ENCODE measurements at regions not wholly inside any gene's neighbourhood (a gene's known extent, or its start where the extent isn't known, plus 50 kb on each side); places are given as distances from the start of the nearest gene placed in this dataset.

GRCh38 chr5:145130996-145131395 is 704.1 kb downstream of the PRELID2 start:
- Histone ChIP-seq H3K4me3 (ENCODE audit: low read depth in 1 of 2, low read length in 2 of 2) (no peak overlapping the region), H3K79me2 (ENCODE audit: insufficient read depth, low read length) (no peaks in the 10 kb centered on the region), H3K4me1 (ENCODE audit: insufficient read depth, low read length) (no peaks in the 10 kb centered on the region), H3K36me3 (ENCODE audit: insufficient read depth, low read length) (no peaks in the 10 kb centered on the region), H3K27me3 (ENCODE audit: insufficient read depth, low read length, poor library complexity) (no peaks in the 10 kb centered on the region), H4K20me1 (ENCODE audit: insufficient read depth, low read length) (no peaks in the 10 kb centered on the region), H3K9me3 (ENCODE audit: insufficient read depth, low read length, severe bottlenecking) (no peaks in the 10 kb centered on the region), H3K4me2 (ENCODE audit: insufficient read depth, low read length) (no peak overlapping the region), H3K27ac (ENCODE audit: low read length) (no peak overlapping the region), H3K9ac (ENCODE audit: low read depth, low read length) (no peak overlapping the region), H2AFZ (ENCODE audit: low read depth, low read length) (no peak overlapping the region)
- ATAC-seq (ENCODE audit: insufficient read depth, low read depth) = no peak
- DNase-seq = no peak
- TF ChIP-seq, protein P1, sequence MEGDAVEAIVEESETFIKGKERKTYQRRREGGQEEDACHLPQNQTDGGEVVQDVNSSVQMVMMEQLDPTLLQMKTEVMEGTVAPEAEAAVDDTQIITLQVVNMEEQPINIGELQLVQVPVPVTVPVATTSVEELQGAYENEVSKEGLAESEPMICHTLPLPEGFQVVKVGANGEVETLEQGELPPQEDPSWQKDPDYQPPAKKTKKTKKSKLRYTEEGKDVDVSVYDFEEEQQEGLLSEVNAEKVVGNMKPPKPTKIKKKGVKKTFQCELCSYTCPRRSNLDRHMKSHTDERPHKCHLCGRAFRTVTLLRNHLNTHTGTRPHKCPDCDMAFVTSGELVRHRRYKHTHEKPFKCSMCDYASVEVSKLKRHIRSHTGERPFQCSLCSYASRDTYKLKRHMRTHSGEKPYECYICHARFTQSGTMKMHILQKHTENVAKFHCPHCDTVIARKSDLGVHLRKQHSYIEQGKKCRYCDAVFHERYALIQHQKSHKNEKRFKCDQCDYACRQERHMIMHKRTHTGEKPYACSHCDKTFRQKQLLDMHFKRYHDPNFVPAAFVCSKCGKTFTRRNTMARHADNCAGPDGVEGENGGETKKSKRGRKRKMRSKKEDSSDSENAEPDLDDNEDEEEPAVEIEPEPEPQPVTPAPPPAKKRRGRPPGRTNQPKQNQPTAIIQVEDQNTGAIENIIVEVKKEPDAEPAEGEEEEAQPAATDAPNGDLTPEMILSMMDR (IDR thresholded peaks at IDR 0.05; ENCODE audit: borderline replicate concordance, extremely low read depth, low read length, poor library complexity, severe bottlenecking) = no peak
- no peak for TF ChIP-seq EZH2 (IDR thresholded peaks at IDR 0.05; ENCODE audit: borderline replicate concordance, low read depth, low read length, severe bottlenecking)

DNA sequence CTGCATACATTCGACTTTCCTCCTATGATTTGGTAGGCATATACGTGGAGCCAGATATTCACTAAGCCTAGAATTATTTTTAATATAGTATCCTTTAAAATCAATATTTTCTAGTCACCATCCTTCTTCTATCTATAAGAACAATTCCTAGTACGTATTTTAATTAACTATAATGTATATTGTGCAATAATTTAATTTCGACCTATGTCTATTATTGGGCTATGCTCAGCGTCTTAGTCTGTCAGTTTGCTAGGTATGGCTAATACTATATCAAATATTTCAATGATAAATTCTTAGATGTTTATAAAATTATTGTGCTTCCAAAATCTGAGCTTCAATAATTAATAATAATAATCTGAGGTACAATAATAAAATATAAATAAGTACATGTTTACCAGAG is 705.3 kb downstream of the PRELID2 start:
- TF ChIP-seq EZH2 (IDR thresholded peaks at IDR 0.05; ENCODE audit: borderline replicate concordance, low read depth, low read length, severe bottlenecking) = no peak
- TF ChIP-seq, protein P1 (IDR thresholded peaks at IDR 0.05; ENCODE audit: borderline replicate concordance, extremely low read depth, low read length, poor library complexity, severe bottlenecking) = no peak
- no peaks in the 10 kb centered on the region for H3K9me3 ChIP-seq (ENCODE audit: insufficient read depth, low read length, severe bottlenecking)
- no peak overlapping the region for H2AFZ ChIP-seq (ENCODE audit: low read depth, low read length)
- H3K36me3 ChIP-seq (ENCODE audit: insufficient read depth, low read length) = no peaks in the 10 kb centered on the region
- no peak overlapping the region for H3K4me3 ChIP-seq (ENCODE audit: low read depth in 1 of 2, low read length in 2 of 2)
- H3K27ac ChIP-seq (ENCODE audit: low read length) = no peak overlapping the region
- H3K79me2 ChIP-seq (ENCODE audit: insufficient read depth, low read length) = no peaks in the 10 kb centered on the region
- no peaks in the 10 kb centered on the region for H3K27me3 ChIP-seq (ENCODE audit: insufficient read depth, low read length, poor library complexity)
- DNase-seq (no peak), ATAC-seq (ENCODE audit: insufficient read depth, low read depth) (no peak)
- H3K9ac ChIP-seq (ENCODE audit: low read depth, low read length) = no peak overlapping the region
- H3K4me1 ChIP-seq (ENCODE audit: insufficient read depth, low read length) = no peaks in the 10 kb centered on the region
- no peak overlapping the region for H3K4me2 ChIP-seq (ENCODE audit: insufficient read depth, low read length)
- H4K20me1 ChIP-seq (ENCODE audit: insufficient read depth, low read length) = no peaks in the 10 kb centered on the region

GRCh38 chr5:145124806-145125205 is 710.3 kb downstream of the PRELID2 start:
- Histone ChIP-seq H2AFZ (ENCODE audit: low read depth, low read length) (no peak overlapping the region), H3K4me1 (ENCODE audit: insufficient read depth, low read length) (no peaks in the 10 kb centered on the region), H3K79me2 (ENCODE audit: insufficient read depth, low read length) (no peaks in the 10 kb centered on the region), H3K4me2 (ENCODE audit: insufficient read depth, low read length) (no peak overlapping the region), H3K9me3 (ENCODE audit: insufficient read depth, low read length, severe bottlenecking) (no peaks in the 10 kb centered on the region), H3K36me3 (ENCODE audit: insufficient read depth, low read length) (no peaks in the 10 kb centered on the region), H3K27ac (ENCODE audit: low read length) (no peak overlapping the region), H3K4me3 (ENCODE audit: low read depth in 1 of 2, low read length in 2 of 2) (no peak overlapping the region), H3K27me3 (ENCODE audit: insufficient read depth, low read length, poor library complexity) (no peaks in the 10 kb centered on the region), H3K9ac (ENCODE audit: low read depth, low read length) (no peak overlapping the region), H4K20me1 (ENCODE audit: insufficient read depth, low read length) (no peaks in the 10 kb centered on the region)
- no peak for ATAC-seq (ENCODE audit: insufficient read depth, low read depth)
- TF ChIP-seq, protein P1 (IDR thresholded peaks at IDR 0.05; ENCODE audit: borderline replicate concordance, extremely low read depth, low read length, poor library complexity, severe bottlenecking) = no peak
- no peak for TF ChIP-seq EZH2 (IDR thresholded peaks at IDR 0.05; ENCODE audit: borderline replicate concordance, low read depth, low read length, severe bottlenecking)
- DNase-seq = no peak

DNA sequence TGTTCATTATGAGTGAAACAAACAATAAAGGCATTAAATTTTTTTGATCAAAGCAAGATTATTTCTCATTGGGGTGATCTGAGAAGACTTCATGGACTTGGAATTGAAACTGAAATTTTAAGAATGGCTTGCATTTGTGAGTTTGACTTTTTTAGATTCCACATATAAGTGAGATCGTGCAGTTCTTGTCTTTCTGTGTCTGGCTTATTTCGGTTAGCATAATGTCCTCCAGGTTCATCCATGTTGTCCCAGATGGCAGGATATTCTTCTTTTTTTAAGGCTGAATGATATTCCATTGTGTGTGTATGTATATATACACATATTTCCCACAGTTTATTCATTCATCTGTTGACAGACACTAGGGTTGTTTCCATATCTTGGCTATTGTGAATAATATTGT is 716.5 kb downstream of the PRELID2 start:
- no peaks in the 10 kb centered on the region for H3K27me3 ChIP-seq (ENCODE audit: insufficient read depth, low read length, poor library complexity)
- H3K4me3 ChIP-seq (ENCODE audit: low read depth in 1 of 2, low read length in 2 of 2) = no peak overlapping the region
- no peak overlapping the region for H3K4me2 ChIP-seq (ENCODE audit: insufficient read depth, low read length)
- H2AFZ ChIP-seq (ENCODE audit: low read depth, low read length) = no peak overlapping the region
- no peaks in the 10 kb centered on the region for H3K9me3 ChIP-seq (ENCODE audit: insufficient read depth, low read length, severe bottlenecking)
- H4K20me1 ChIP-seq (ENCODE audit: insufficient read depth, low read length) = no peaks in the 10 kb centered on the region
- ATAC-seq (ENCODE audit: insufficient read depth, low read depth) (no peak), DNase-seq (no peak)
- no peaks in the 10 kb centered on the region for H3K36me3 ChIP-seq (ENCODE audit: insufficient read depth, low read length)
- H3K27ac ChIP-seq (ENCODE audit: low read length) = no peak overlapping the region
- TF ChIP-seq EZH2 (IDR thresholded peaks at IDR 0.05; ENCODE audit: borderline replicate concordance, low read depth, low read length, severe bottlenecking) = no peak
- TF ChIP-seq, protein P1 (IDR thresholded peaks at IDR 0.05; ENCODE audit: borderline replicate concordance, extremely low read depth, low read length, poor library complexity, severe bottlenecking) = no peak
- H3K9ac ChIP-seq (ENCODE audit: low read depth, low read length) = no peak overlapping the region
- no peaks in the 10 kb centered on the region for H3K4me1 ChIP-seq (ENCODE audit: insufficient read depth, low read length)
- no peaks in the 10 kb centered on the region for H3K79me2 ChIP-seq (ENCODE audit: insufficient read depth, low read length)
